Heart right ventricle (tissue), 16 donors: ENCODE measurements at regions not wholly inside any gene's neighbourhood (a gene's known extent, or its start where the extent isn't known, plus 50 kb on each side); places are given as distances from the start of the nearest gene placed in this dataset.

Experiments used
- ATAC-seq, 8 donors: fragments of 200-7000 bp; cut with Tn5 transposase; one replicate each; pipeline ENCODE4 v1.9.1; 2020; ENCODE audit warnings: mild to moderate bottlenecking in 8 of 8, moderate library complexity in 8 of 8, moderate number of reproducible peaks in 1 of 8
- DNase-seq, 2 donors: peaks; one replicate each; pipeline ENCODE4 v3.0.0-alpha.2; 2020
- H3K27ac ChIP-seq, 10 donors: fragments of 200-600 bp; sonication (generic) in 2 of 10; one replicate each; pipeline versions ENCODE4 v1.5.0 to v1.8.0; 2020 to 2022; ENCODE audit warnings: mild to moderate bottlenecking in 3 of 10
- H3K27me3 ChIP-seq, 7 donors: fragments of 200-600 bp; one replicate each; pipeline ENCODE4 v1.8.0; 2021 to 2022; ENCODE audit warnings: mild to moderate bottlenecking in 2 of 7
- H3K36me3 ChIP-seq, 9 donors: fragments of 200-600 bp; sonication (generic) in 1 of 9; one replicate each; pipeline versions ENCODE4 v1.5.0 to v1.8.0; 2020 to 2022; ENCODE audit warnings: mild to moderate bottlenecking in 2 of 9
- H3K4me1 ChIP-seq, 9 donors: fragments of 200-600 bp; sonication (generic) in 1 of 9; one replicate each; pipeline versions ENCODE4 v1.5.0 to v1.8.0; 2020 to 2022; ENCODE audit warnings: mild to moderate bottlenecking in 4 of 9
- H3K4me3 ChIP-seq, 10 donors: fragments of 200-600 bp; sonication (generic) in 2 of 10; one replicate each; pipeline versions ENCODE4 v1.5.0 to v1.8.0; 2020 to 2022; ENCODE audit warnings: mild to moderate bottlenecking in 7 of 10, moderate library complexity in 2 of 10
- H3K9me3 ChIP-seq, 11 donors: fragments of 200-600 bp in 10 of 11; sonication (generic) in 2 of 11; one replicate each; pipeline versions ENCODE4 v1.5.0 to v1.8.0; 2013 to 2022; ENCODE audit warnings: mild to moderate bottlenecking in 2 of 11, control low read depth in 1 of 11, moderate library complexity in 1 of 11
- WGBS, 2 donors: extraction: QIAGEN DNeasy Blood & Tissue Kit; methylation state at CpG; one replicate each; pipeline ENCODE4 v1.1.7; 2013; ENCODE audit warnings: inconsistent platforms in 1 of 2; 5-methylcytosine and 5-hydroxymethylcytosine counted together
- intact Hi-C, 10 donors: fragments of 100-400 bp; cut with DNase I; formaldehyde crosslinking; loops; one replicate each; pipeline versions ENCODE4 v1.11.1 to v1.14.2; 2022
- TF ChIP-seq, protein P1 (sequence below), 9 donors: fragments of 200-600 bp; sonication (generic) in 2 of 9; IDR thresholded peaks; one replicate each; pipeline versions ENCODE4 v1.5.0 to v1.8.0; 2021 to 2022; ENCODE audit warnings: antibody characterized with exemption in 9 of 9, mild to moderate bottlenecking in 5 of 9, moderate library complexity in 1 of 9
- donor health status: Arrhythmogenic right ventricular cardiomyopathy.
- donor health status: ischemic (EF 13 %, LVEDD 7.1; RV severe dilation, severe dysfunction).
- donor health status: healthy with polysubstance abuse.
- donor health status: DM: no; HTN: yes; CAD: no.
- donor health status: DM: no; HTN: no; CAD: no.
- donor health status: ischemic (EF 25% LVEDD 6.9; RV normal size, moderate dysfunction).
- donor health status: ischemic (EF 25% LVEDD 5.7; RV mildly dilated, moderate dysfunction).
- donor health status: healthy.
- donor health status: DM: yes; HTN: yes; CAD: no.
- donor health status: Ischemic cardiomyopathy.
- donor health status: ischemic (EF 35%, LVEDD 5.7; RV mildly dilated, moderate dysfunction).
- donor health status: nonischemic (EF 11% LVEDD 7.7; RV severe dilation, severe dysfunction).
- donor health status: DM: yes; HTN: yes; CAD: no.
- donor health status: PGD.
- donor health status: ischemic (EF 29% LVEDD 5.4; RV normal size, mild dysfunction).
- donor health status: nonischemic (EF 23%, LVEDD 6.1; RV moderate dilation, normal function).

DNA sequence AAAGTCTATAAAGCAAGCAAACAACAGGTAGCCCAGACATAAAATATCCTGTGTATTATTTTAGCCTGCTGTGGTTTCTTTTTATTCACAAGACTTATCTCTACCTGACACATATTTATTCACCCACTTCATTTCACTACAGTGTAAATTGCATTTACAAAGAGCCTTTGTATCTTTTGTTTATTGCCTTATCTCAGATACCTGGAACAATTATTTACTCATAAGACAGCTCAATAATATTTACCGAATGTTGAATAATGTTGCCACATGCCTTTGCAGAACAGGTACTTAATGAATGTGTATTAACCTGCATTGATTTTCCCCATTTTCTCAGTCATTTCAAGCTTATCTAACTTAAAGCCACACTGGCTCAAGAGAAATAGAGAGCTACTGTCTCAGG lies 603.6 kb downstream of the FBXO15 start:
- no peaks in the 10 kb centered on the region for H3K36me3 ChIP-seq
- ATAC-seq, result no peak
- 56 to 85% methylated on average over 1 of the region's 1 CpG for WGBS, 2 donors

DNA sequence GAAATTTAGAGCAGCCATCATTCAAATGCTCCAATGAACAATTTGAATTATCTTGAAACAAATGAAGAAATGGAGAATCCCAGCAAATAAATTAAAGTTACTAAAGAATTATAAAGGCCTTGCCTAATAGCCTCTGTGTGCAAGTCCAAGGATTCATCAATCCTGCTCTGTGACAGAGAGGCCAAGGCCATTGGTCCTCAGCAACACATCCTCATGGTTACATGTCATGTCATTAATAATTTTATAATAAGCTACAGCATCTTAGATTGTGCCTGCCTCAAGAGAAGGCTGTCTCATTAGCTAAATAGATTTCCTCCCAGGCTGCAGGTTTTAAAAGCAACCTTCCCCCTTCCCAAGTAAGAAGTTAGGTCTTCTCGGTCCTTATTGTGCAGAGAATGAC lies 611.6 kb downstream of the FBXO15 start:
- no peak for ATAC-seq
- Histone ChIP-seq H3K4me1 (no peaks in the 10 kb centered on the region), H3K27me3 (no peaks in the 10 kb centered on the region), H3K36me3 (no peaks in the 10 kb centered on the region), H3K27ac (no peak overlapping the region), H3K4me3 (no peak overlapping the region), H3K9me3 (no peaks in the 10 kb centered on the region)
- TF ChIP-seq, protein P1, sequence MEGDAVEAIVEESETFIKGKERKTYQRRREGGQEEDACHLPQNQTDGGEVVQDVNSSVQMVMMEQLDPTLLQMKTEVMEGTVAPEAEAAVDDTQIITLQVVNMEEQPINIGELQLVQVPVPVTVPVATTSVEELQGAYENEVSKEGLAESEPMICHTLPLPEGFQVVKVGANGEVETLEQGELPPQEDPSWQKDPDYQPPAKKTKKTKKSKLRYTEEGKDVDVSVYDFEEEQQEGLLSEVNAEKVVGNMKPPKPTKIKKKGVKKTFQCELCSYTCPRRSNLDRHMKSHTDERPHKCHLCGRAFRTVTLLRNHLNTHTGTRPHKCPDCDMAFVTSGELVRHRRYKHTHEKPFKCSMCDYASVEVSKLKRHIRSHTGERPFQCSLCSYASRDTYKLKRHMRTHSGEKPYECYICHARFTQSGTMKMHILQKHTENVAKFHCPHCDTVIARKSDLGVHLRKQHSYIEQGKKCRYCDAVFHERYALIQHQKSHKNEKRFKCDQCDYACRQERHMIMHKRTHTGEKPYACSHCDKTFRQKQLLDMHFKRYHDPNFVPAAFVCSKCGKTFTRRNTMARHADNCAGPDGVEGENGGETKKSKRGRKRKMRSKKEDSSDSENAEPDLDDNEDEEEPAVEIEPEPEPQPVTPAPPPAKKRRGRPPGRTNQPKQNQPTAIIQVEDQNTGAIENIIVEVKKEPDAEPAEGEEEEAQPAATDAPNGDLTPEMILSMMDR (IDR thresholded peaks at IDR 0.05), result no peak
- 53 to 96% methylated on average over 1 of the region's 1 CpG for WGBS, 2 donors
- DNase-seq, result no peak
- intact Hi-C loops, result loop anchor here in 1 of 10 donors (5.0 kb wide), 1 partner anchor 51 kb away; no protein-coding TSS in a partner anchor

More for the DNA sequence above, 603.6 kb downstream of the FBXO15 start:
- TF ChIP-seq, protein P1 (IDR thresholded peaks at IDR 0.05), result no peak
- no peaks in the 10 kb centered on the region for H3K4me1 ChIP-seq
- H3K4me3 ChIP-seq, result no peak overlapping the region
- intact Hi-C loops, result no loop called here
- no peaks in the 10 kb centered on the region for H3K27me3 ChIP-seq
- H3K27ac ChIP-seq, result no peak overlapping the region
- DNase-seq, result no peak
- no peaks in the 10 kb centered on the region for H3K9me3 ChIP-seq

DNA sequence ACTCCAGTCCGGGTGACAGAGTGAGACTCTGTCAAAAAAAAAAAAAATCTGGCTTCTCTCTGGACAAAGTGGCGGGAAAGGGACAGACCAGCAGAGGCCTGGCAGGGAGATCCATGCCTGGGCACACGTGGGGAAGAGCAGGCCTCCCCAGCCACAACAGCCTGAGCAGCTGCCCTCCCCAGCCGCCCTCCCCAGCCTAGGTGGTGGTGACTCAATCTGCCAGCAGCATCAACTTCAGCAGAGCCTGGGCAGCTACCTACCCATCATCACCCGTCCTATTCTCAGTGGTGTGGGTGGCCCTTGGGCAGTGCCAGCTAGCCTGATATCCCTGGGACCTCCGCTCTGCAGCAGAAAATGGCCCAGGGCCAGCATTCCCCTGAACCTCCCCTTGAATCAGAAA lies 612.4 kb downstream of the FBXO15 start:
- DNase-seq, result no peak
- H3K27me3 ChIP-seq, result no peaks in the 10 kb centered on the region
- H3K27ac ChIP-seq, result no peak overlapping the region
- no peaks in the 10 kb centered on the region for H3K36me3 ChIP-seq
- ATAC-seq, result no peak
- peaks cover 0 to 3% (median 0%) of the 10 kb centered on the region in 11 donors for H3K9me3 ChIP-seq
- TF ChIP-seq, protein P1 (IDR thresholded peaks at IDR 0.05), result no peak
- H3K4me3 ChIP-seq, result no peak overlapping the region
- intact Hi-C loops, result loop anchor here in 1 of 10 donors (5.0 kb wide), 1 partner anchor 52 kb away; no protein-coding TSS in a partner anchor
- no peaks in the 10 kb centered on the region for H3K4me1 ChIP-seq
- WGBS, 2 donors, result 75 to 92% methylated on average over 5 to 6 of the region's 6 CpGs

DNA sequence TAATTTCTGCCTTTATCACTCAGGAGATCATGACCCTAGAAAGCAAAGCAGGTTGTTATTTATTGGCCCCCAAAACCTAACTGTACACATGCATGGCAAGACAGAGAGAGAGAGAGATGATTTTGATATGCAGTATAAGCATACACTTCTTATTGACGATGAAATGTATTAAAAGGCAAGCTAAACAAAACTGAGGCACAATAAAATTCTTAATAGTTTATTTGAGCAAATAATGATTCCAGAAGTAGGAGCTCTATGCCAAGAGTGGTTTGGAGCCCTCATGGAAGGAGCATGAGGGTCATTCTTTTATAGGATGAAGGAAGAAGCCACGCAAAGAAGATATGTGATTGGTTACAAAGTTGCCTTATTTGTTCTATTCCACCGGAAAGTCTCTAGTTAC lies 616.0 kb downstream of the FBXO15 start:
- Histone ChIP-seq H3K27ac (no peak overlapping the region), H3K36me3 (no peaks in the 10 kb centered on the region), H3K9me3 (peaks cover 0 to 3% (median 0%) of the 10 kb centered on the region in 11 donors), H3K4me3 (no peak overlapping the region), H3K27me3 (no peaks in the 10 kb centered on the region), H3K4me1 (no peaks in the 10 kb centered on the region)
- TF ChIP-seq, protein P1 (IDR thresholded peaks at IDR 0.05), result no peak
- intact Hi-C loops, result no loop called here
- WGBS, 2 donors, result 96% methylated on average over 3 of the region's 3 CpGs
- ATAC-seq, result no peak
- no peak for DNase-seq
